Mesenchymal stem cell (in vitro differentiated cells and primary cell): ENCODE measurements at regions not wholly inside any gene's neighbourhood (a gene's known extent, or its start where the extent isn't known, plus 50 kb on each side); places are given as distances from the start of the nearest gene placed in this dataset.

Experiments
- DNase-seq: peaks from one replicate; pipeline ENCODE4 v3.0.0-alpha.2; 2013
- H2AFZ ChIP-seq: one replicate; pipeline ENCODE4 v1.6.1; 2013; ENCODE audit warnings: low read depth, mild to moderate bottlenecking, control low read depth, inconsistent platforms, low read length, moderate library complexity
- H2AK5ac ChIP-seq: 2 replicates; pipeline ENCODE4 v1.6.1; 2013; ENCODE audit warnings: low read length, moderate library complexity, mild to moderate bottlenecking, inconsistent platforms; ENCODE audit not compliant: severe bottlenecking
- H2BK120ac ChIP-seq: one replicate; pipeline ENCODE4 v1.6.1; 2013; ENCODE audit warnings: low read depth, mild to moderate bottlenecking, inconsistent platforms, low read length, moderate library complexity
- H2BK12ac ChIP-seq, 2 experiments: one replicate each; pipeline ENCODE4 v1.6.1; 2013; ENCODE audit warnings: inconsistent platforms in 2 of 2, low read length in 2 of 2, mild to moderate bottlenecking in 2 of 2, moderate library complexity in 2 of 2, control low read depth in 1 of 2
- H2BK15ac ChIP-seq: one replicate; pipeline ENCODE4 v1.6.1; 2013; ENCODE audit warnings: mild to moderate bottlenecking, low read depth, inconsistent platforms; ENCODE audit not compliant: poor library complexity, severe bottlenecking
- H2BK5ac ChIP-seq: 2 replicates; pipeline ENCODE4 v1.6.1; 2013; ENCODE audit warnings: low read depth, mild to moderate bottlenecking, low read length, control low read depth, inconsistent platforms; ENCODE audit not compliant: poor library complexity, severe bottlenecking
- H3K14ac ChIP-seq, 2 experiments: one replicate each; pipeline ENCODE4 v1.6.1; 2013; ENCODE audit warnings: inconsistent platforms in 2 of 2, low read length in 2 of 2, control low read depth in 1 of 2, mild to moderate bottlenecking in 1 of 2, moderate library complexity in 1 of 2
- H3K18ac ChIP-seq, 2 experiments: one replicate each; pipeline ENCODE4 v1.6.1; 2013; ENCODE audit warnings: inconsistent platforms in 2 of 2, low read length in 2 of 2, control low read depth in 1 of 2, low read depth in 1 of 2, mild to moderate bottlenecking in 1 of 2
- H3K23ac ChIP-seq, 2 experiments: one replicate each; pipeline ENCODE4 v1.6.1; 2013; ENCODE audit warnings: inconsistent platforms in 2 of 2, low read length in 2 of 2, mild to moderate bottlenecking in 2 of 2, moderate library complexity in 2 of 2, control low read depth in 1 of 2
- H3K27ac ChIP-seq: 2 replicates; pipeline ENCODE4 v1.5.1; 2013; ENCODE audit warnings: mild to moderate bottlenecking, moderate library complexity, low read length, control low read depth, inconsistent platforms; ENCODE audit not compliant: poor library complexity, severe bottlenecking
- H3K27me3 ChIP-seq, 2 experiments: 2 replicates each; pipeline versions ENCODE4 v1.6.1 to v1.7.0; 2013; ENCODE audit warnings: low read length in 2 of 2, mild to moderate bottlenecking in 2 of 2, moderate library complexity in 2 of 2, control low read depth in 1 of 2, inconsistent platforms in 1 of 2; ENCODE audit not compliant: control insufficient read depth in 1 of 2, insufficient read depth in 1 of 2
- H3K36me3 ChIP-seq, 2 experiments: 2 replicates each; pipeline versions ENCODE4 v1.6.1 to v1.7.0; 2013; ENCODE audit warnings: low read length in 2 of 2, control low read depth in 1 of 2, inconsistent platforms in 1 of 2, low read depth in 1 of 2, mild to moderate bottlenecking in 1 of 2; ENCODE audit not compliant: insufficient read depth in 2 of 2, control insufficient read depth in 1 of 2
- H3K4ac ChIP-seq, 2 experiments: one replicate each; pipeline ENCODE4 v1.6.1; 2013; ENCODE audit warnings: inconsistent platforms in 2 of 2, low read length in 2 of 2, mild to moderate bottlenecking in 2 of 2, moderate library complexity in 2 of 2, control low read depth in 1 of 2, low read depth in 1 of 2
- H3K4me1 ChIP-seq: 2 replicates; pipeline ENCODE4 v1.6.1; 2013; ENCODE audit warnings: low read depth, low read length, control low read depth; ENCODE audit not compliant: control insufficient read depth, insufficient read depth
- H3K4me2 ChIP-seq: 2 replicates; pipeline ENCODE4 v1.6.1; 2013; ENCODE audit warnings: low read length, mild to moderate bottlenecking, inconsistent platforms; ENCODE audit not compliant: poor library complexity, severe bottlenecking
- H3K4me3 ChIP-seq, 2 experiments: 2 replicates each; pipeline versions ENCODE4 v1.5.1 to v1.7.0; 2013; ENCODE audit warnings: low read length in 2 of 2, mild to moderate bottlenecking in 2 of 2, control low read depth in 1 of 2, low read depth in 1 of 2; ENCODE audit not compliant: insufficient read depth in 1 of 2
- H3K79me1 ChIP-seq: replicated peaks from 2 replicates; pipeline ENCODE4 v1.6.1; 2013; ENCODE audit warnings: mild to moderate bottlenecking, control low read depth, low read length, inconsistent platforms; ENCODE audit not compliant: poor library complexity, severe bottlenecking
- H3K9ac ChIP-seq: 2 replicates; pipeline ENCODE4 v1.7.0; 2013; ENCODE audit warnings: mild to moderate bottlenecking, low read length, moderate library complexity
- H3K9me3 ChIP-seq: 2 replicates; pipeline ENCODE4 v1.7.0; 2013; ENCODE audit warnings: mild to moderate bottlenecking, low read length; ENCODE audit not compliant: control insufficient read depth
- H4K8ac ChIP-seq: one replicate; pipeline ENCODE4 v1.6.1; 2013; ENCODE audit warnings: inconsistent platforms, mild to moderate bottlenecking, low read length, moderate library complexity
- H4K91ac ChIP-seq: one replicate; pipeline ENCODE4 v1.6.1; 2013; ENCODE audit warnings: mild to moderate bottlenecking, low read length, inconsistent platforms
- WGBS: methylation state at CpG from one replicate; pipeline ENCODE4 v1.1.7; 2013; ENCODE audit warnings: mixed read lengths; 5-methylcytosine and 5-hydroxymethylcytosine counted together

DNA sequence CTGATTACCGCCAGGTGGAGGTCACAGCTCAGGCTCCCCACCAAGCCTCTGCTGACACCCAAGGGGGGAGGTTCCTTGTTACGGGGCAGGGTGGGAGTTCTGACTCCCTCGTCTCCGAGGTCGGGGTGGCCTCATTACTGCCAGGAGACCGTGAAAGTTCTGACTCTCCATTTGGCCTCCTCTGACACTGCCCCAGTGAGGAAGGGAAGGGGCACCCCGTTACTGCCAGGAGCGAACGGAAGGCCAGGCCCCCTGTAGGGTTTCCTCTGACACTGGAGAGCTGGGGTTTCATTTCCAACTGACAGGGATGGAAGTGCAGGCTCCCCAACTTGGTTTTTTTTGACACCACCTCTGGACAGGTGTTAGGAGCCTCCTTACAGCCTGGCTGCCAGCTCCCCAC lies 138.1 kb upstream of the EEPD1 start:
- no peak overlapping the region for H3K18ac ChIP-seq
- H2AK5ac ChIP-seq = peak overlapping the region; percentile 43
- H3K9me3 ChIP-seq = no peaks in the 10 kb centered on the region
- no peak overlapping the region for H3K14ac ChIP-seq
- no peak overlapping the region for H2BK12ac ChIP-seq
- H3K4ac ChIP-seq = no peak overlapping the region
- H2BK15ac ChIP-seq = peak overlapping the region; percentile 40
- no peak overlapping the region for H4K8ac ChIP-seq
- H3K4me2 ChIP-seq = no peak overlapping the region
- no peaks in the 10 kb centered on the region for H3K36me3 ChIP-seq
- no peak overlapping the region for H4K91ac ChIP-seq
- H3K79me1 ChIP-seq = no peaks in the 10 kb centered on the region
- H2BK120ac ChIP-seq = no peak overlapping the region
- peaks cover 0 to 5% of the 10 kb centered on the region in 2 experiments for H3K27me3 ChIP-seq
- H3K4me1 ChIP-seq = peaks cover 13% of the 10 kb centered on the region
- no peak overlapping the region for H3K9ac ChIP-seq
- WGBS = 95% methylated on average over 9 of the region's 9 CpGs
- no peak for DNase-seq
- H3K27ac ChIP-seq = no peak overlapping the region
- no peak overlapping the region for H3K23ac ChIP-seq
- H2BK5ac ChIP-seq = no peak overlapping the region
- H3K4me3 ChIP-seq = no peak overlapping the region
- no peak overlapping the region for H2AFZ ChIP-seq

DNA sequence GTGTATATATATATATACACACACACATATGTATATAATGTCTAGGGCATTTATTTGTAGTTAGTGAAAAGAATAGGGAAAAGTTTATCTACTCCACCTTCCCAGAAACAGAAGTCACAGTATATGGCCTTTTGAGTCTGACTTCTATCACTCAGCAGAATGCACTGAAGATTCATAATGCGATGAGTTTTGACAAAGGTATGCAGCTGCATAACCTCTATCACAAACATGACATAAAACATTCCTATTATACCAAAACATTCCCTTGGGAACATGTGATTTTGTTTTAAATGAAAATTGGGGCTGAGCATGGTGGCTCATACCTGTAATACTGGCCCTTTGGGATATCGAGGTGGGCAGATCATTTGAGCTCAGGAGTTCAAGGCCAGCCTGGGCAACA lies 137.3 kb upstream of the EEPD1 start:
- Histone ChIP-seq H2BK15ac (no peak overlapping the region), H3K4me1 (peaks cover 16% of the 10 kb centered on the region), H2BK120ac (no peak overlapping the region), H3K36me3 (no peaks in the 10 kb centered on the region), H2AFZ (no peak overlapping the region), H3K14ac (no peak overlapping the region), H3K23ac (no peak overlapping the region), H3K18ac (no peak overlapping the region), H3K79me1 (no peaks in the 10 kb centered on the region), H3K9ac (no peak overlapping the region), H4K91ac (no peak overlapping the region), H3K4me2 (no peak overlapping the region), H2AK5ac (no peak overlapping the region), H3K4ac (no peak overlapping the region), H3K9me3 (no peaks in the 10 kb centered on the region), H4K8ac (no peak overlapping the region), H3K27me3 (peaks cover 0 to 5% of the 10 kb centered on the region in 2 experiments), H2BK5ac (no peak overlapping the region), H2BK12ac (no peak overlapping the region), H3K27ac (no peak overlapping the region), H3K4me3 (no peak overlapping the region)
- no peak for DNase-seq
- 80% methylated on average over 1 of the region's 2 CpGs for WGBS

DNA sequence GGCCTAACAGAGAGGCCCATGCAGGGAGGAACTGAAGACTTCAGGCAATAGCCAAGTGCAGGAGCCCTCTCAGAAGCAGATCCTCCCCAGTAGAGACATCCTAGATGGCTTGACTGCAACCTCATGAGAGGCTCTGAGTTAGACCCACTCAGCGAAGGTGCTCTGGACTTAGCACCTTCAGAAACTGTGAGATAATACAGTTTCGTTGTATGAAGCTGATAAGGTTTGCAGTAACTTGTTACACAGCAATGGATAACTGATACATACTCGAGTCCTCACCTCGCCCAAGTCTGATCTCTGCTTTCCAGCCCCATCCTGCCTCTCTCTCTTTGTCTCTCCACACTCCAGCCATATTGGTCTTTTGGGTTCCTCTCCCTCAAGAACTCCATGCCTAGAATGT lies 136.4 kb upstream of the EEPD1 start:
- H2BK12ac ChIP-seq = no peak overlapping the region
- H2AFZ ChIP-seq = no peak overlapping the region
- WGBS = 94% methylated on average over 4 of the region's 4 CpGs
- no peak overlapping the region for H3K9ac ChIP-seq
- no peak overlapping the region for H3K18ac ChIP-seq
- H2BK5ac ChIP-seq = no peak overlapping the region
- no peak overlapping the region for H2BK120ac ChIP-seq
- no peak overlapping the region for H3K4me3 ChIP-seq
- H4K91ac ChIP-seq = no peak overlapping the region
- H3K4me2 ChIP-seq = no peak overlapping the region
- H3K27me3 ChIP-seq = peaks cover 0 to 2% of the 10 kb centered on the region in 2 experiments
- no peak overlapping the region for H2BK15ac ChIP-seq
- no peaks in the 10 kb centered on the region for H3K79me1 ChIP-seq
- no peak overlapping the region for H4K8ac ChIP-seq
- H2AK5ac ChIP-seq = peak overlapping the region; percentile 20
- no peak overlapping the region for H3K23ac ChIP-seq
- no peaks in the 10 kb centered on the region for H3K9me3 ChIP-seq
- no peak overlapping the region for H3K14ac ChIP-seq
- no peak for DNase-seq
- H3K4me1 ChIP-seq = peaks cover 13% of the 10 kb centered on the region
- no peaks in the 10 kb centered on the region for H3K36me3 ChIP-seq
- H3K27ac ChIP-seq = no peak overlapping the region
- no peak overlapping the region for H3K4ac ChIP-seq

- 93% methylated on average over 7 of the region's 7 CpGs for WGBS
These were observed 135.9 kb upstream of the EEPD1 start for GRCh38 chr7:36017111-36017510.

More at GRCh38 chr7:36017111-36017510, 135.9 kb upstream of the EEPD1 start:
- no peak overlapping the region for H4K91ac ChIP-seq
- H2BK15ac ChIP-seq = no peak overlapping the region
- no peak overlapping the region for H3K18ac ChIP-seq
- H3K9me3 ChIP-seq = no peaks in the 10 kb centered on the region
- no peak for DNase-seq
- H3K36me3 ChIP-seq = no peaks in the 10 kb centered on the region
- H3K4me1 ChIP-seq = peaks cover 11% of the 10 kb centered on the region
- no peak overlapping the region for H3K4me2 ChIP-seq
- no peak overlapping the region for H4K8ac ChIP-seq
- no peak overlapping the region for H2BK12ac ChIP-seq
- H2BK120ac ChIP-seq = no peak overlapping the region
- H3K27me3 ChIP-seq = no peaks in the 10 kb centered on the region
- no peak overlapping the region for H3K4ac ChIP-seq
- no peak overlapping the region for H3K14ac ChIP-seq
- H2AK5ac ChIP-seq = no peak overlapping the region
- H3K79me1 ChIP-seq = no peaks in the 10 kb centered on the region
- no peak overlapping the region for H3K9ac ChIP-seq
- H3K27ac ChIP-seq = no peak overlapping the region
- H3K4me3 ChIP-seq = no peak overlapping the region
- H2AFZ ChIP-seq = no peak overlapping the region
- H3K23ac ChIP-seq = no peak overlapping the region
- no peak overlapping the region for H2BK5ac ChIP-seq
